GM12878 (cell line): ENCODE measurements at regions not wholly inside any gene's neighbourhood (a gene's known extent, or its start where the extent isn't known, plus 50 kb on each side); places are given as distances from the start of the nearest gene placed in this dataset.

Experiments used
- ATAC-seq: fragments of 200-7000 bp; cut with Tn5 transposase; 3 replicates; pipeline ENCODE4 v1.9.1; 2020; ENCODE audit warnings: mild to moderate bottlenecking, moderate library complexity
- BruUV-seq: library from RNA; stranded (reverse); fragments of 400-500 nt; replicated peaks from 2 replicates; lab custom pipeline; 2021; lab: Mats Ljungman, UMichigan
- CTCF ChIA-PET: fragments of 300-600 bp; sonication (Branson Sonifier 250); formaldehyde crosslinking; extraction: SDS; loops from one replicate; lab custom pipeline; 2021; ENCODE audit warnings: inconsistent platforms; lab: Yijun Ruan, JAX
- POLR2A ChIA-PET: fragments of 350-600 bp; formaldehyde crosslinking; extraction: SDS; loops from one replicate; lab custom pipeline; 2021; ENCODE audit warnings: inconsistent platforms; lab: Charles Lee
- RAD21 ChIA-PET: fragments of 300-600 bp; sonication (Branson Sonifier 250); formaldehyde crosslinking; loops from one replicate; lab custom pipeline; 2023; ENCODE audit warnings: antibody characterized with exemption; ENCODE audit not compliant: unreplicated experiment; lab: Charles Lee
- SMC1A ChIA-PET: fragments of 300-600 bp; sonication (Branson Sonifier 250); formaldehyde crosslinking; loops from one replicate; lab custom pipeline; 2023; ENCODE audit not compliant: unreplicated experiment, uncharacterized antibody; lab: Charles Lee
- DNase-seq: peaks from one replicate; pipeline ENCODE4 v3.0.0-alpha.2; 2011; ENCODE audit warnings: low read depth, low spot score
- FAIRE-seq: peaks from 3 replicates; lab custom pipeline; 2011; peaks lifted over from hg19 to GRCh38; lab: Jason Lieb, UNC
- H2AFZ ChIP-seq: 2 replicates; pipeline ENCODE4 v1.6.0; 2011; ENCODE audit warnings: low read depth, low read length, control low read depth; ENCODE audit not compliant: control insufficient read depth
- H3K27ac ChIP-seq: 2 replicates; pipeline ENCODE4 v1.5.1; 2011; ENCODE audit warnings: control low read depth; ENCODE audit not compliant: control insufficient read depth, insufficient read depth
- H3K27me3 ChIP-seq, 2 experiments: replicated peaks in 1 of 2; 2 replicates each; pipeline versions ENCODE4 v1.6.0 to v1.6.1; 2011; ENCODE audit warnings: low read length in 1 of 2; ENCODE audit not compliant: control insufficient read depth in 2 of 2, insufficient read depth in 2 of 2
- H3K36me3 ChIP-seq, 2 experiments: 2 replicates each; pipeline ENCODE4 v1.5.1; 2011; ENCODE audit warnings: low read length in 1 of 2; ENCODE audit not compliant: control insufficient read depth in 2 of 2, insufficient read depth in 2 of 2
- H3K4me1 ChIP-seq: 2 replicates; pipeline ENCODE4 v1.6.1; 2011; ENCODE audit warnings: mild to moderate bottlenecking, low read length, moderate library complexity, mixed read lengths; ENCODE audit not compliant: control insufficient read depth, insufficient read depth
- H3K4me2 ChIP-seq: 2 replicates; pipeline ENCODE4 v1.6.0; 2011; ENCODE audit warnings: control low read depth; ENCODE audit not compliant: control insufficient read depth, insufficient read depth
- H3K4me3 ChIP-seq: fragments of 200-600 bp; sonication (generic); 2 replicates; pipeline ENCODE4 v1.5.1; 2016
- H3K79me2 ChIP-seq: 2 replicates; pipeline ENCODE4 v1.6.0; 2011; ENCODE audit warnings: low read length; ENCODE audit not compliant: control insufficient read depth, insufficient read depth
- H3K9ac ChIP-seq: 2 replicates; pipeline ENCODE4 v1.8.0; 2011; ENCODE audit warnings: low read length, control low read depth, mixed read lengths; ENCODE audit not compliant: control insufficient read depth, insufficient read depth
- H3K9me3 ChIP-seq: replicated peaks from 3 replicates; pipeline ENCODE4 v1.5.1; 2011; ENCODE audit warnings: mild to moderate bottlenecking, low read length; ENCODE audit not compliant: control insufficient read depth, insufficient read depth
- H4K20me1 ChIP-seq: 2 replicates; pipeline ENCODE4 v1.6.0; 2011; ENCODE audit not compliant: control insufficient read depth, insufficient read depth
- CBX5 ChIP-seq: sonication (generic); IDR thresholded peaks from 2 replicates; pipeline ENCODE4 v1.6.1; 2016; ENCODE audit warnings: low read depth, moderate library complexity, mild to moderate bottlenecking, inconsistent platforms
- CHD1 ChIP-seq: IDR thresholded peaks from 2 replicates; pipeline ENCODE4 v1.6.1; 2012; ENCODE audit warnings: low read depth, low read length, improper control_type of control experiment
- HDAC6 ChIP-seq: fragments of 200-600 bp; sonication (generic); IDR thresholded peaks from one replicate; pipeline ENCODE4 v1.8.0; 2017; ENCODE audit warnings: antibody characterized with exemption; ENCODE audit not compliant: unreplicated experiment
- IKZF1 ChIP-seq: fragments of 450-650 bp; conservative IDR thresholded peaks from 2 replicates; pipeline ENCODE4 v1.6.1; 2017; ENCODE audit warnings: antibody characterized with exemption, mild to moderate bottlenecking
- MAX ChIP-seq: IDR thresholded peaks from 2 replicates; pipeline ENCODE4 v1.6.1; 2012; ENCODE audit warnings: low read depth, low read length, improper control_type of control experiment
- MXI1 ChIP-seq: fragments of 150-350 bp; IDR thresholded peaks from 2 replicates; pipeline ENCODE4 v1.6.1; 2011; ENCODE audit warnings: low read depth, mild to moderate bottlenecking, inconsistent platforms, low read length, improper control_type of control experiment
- PML ChIP-seq: IDR thresholded peaks from 2 replicates; pipeline ENCODE4 v1.6.1; 2012; ENCODE audit warnings: low read length, inconsistent platforms
- SMAD1 ChIP-seq: fragments of 450-650 bp; IDR thresholded peaks from 2 replicates; pipeline ENCODE4 v1.6.1; 2018; ENCODE audit warnings: mild to moderate bottlenecking, low read depth; ENCODE audit not compliant: partially characterized antibody
- SMAD5 ChIP-seq: IDR thresholded peaks from 2 replicates; pipeline ENCODE4 v1.6.1; 2016; ENCODE audit warnings: antibody characterized with exemption, low read depth
- SMC3 ChIP-seq: IDR thresholded peaks from 2 replicates; pipeline ENCODE4 v1.6.1; 2011; ENCODE audit warnings: low read length, improper control_type of control experiment, borderline replicate concordance
- USF1 ChIP-seq: IDR thresholded peaks from 2 replicates; pipeline ENCODE4 v1.6.1; 2011; ENCODE audit warnings: borderline replicate concordance, low read depth, mild to moderate bottlenecking, moderate library complexity, mixed read lengths, low read length; ENCODE audit not compliant: insufficient read depth; ENCODE audit errors: extremely low read length
- WGBS: methylation state at CpG from one replicate; pipeline ENCODE4 v1.1.6; 2016; ENCODE audit warnings: low lambda C conversion rate; ENCODE audit not compliant: insufficient replicate concordance, insufficient coverage; ENCODE audit errors: missing lambda C conversion rate; 5-methylcytosine and 5-hydroxymethylcytosine counted together
- in situ Hi-C: fragments of 300-500 bp; cut with MboI; formaldehyde crosslinking; loops from 9 replicates; pipeline ENCODE4 v1.14.3; 2018; ENCODE audit warnings: mixed read lengths
- intact Hi-C: fragments of 100-400 bp; cut with micrococcal nuclease; formaldehyde crosslinking; loops from one replicate; pipeline ENCODE4 v1.14.2; 2022; ENCODE audit not compliant: unreplicated experiment

GRCh38 chr17:73968680-73969079 lies 234.8 kb upstream of the RPL38 start:
- intact Hi-C loops (no loop called here), in situ Hi-C loops (no loop called here)
- no peaks in the 10 kb centered on the region for H4K20me1 ChIP-seq
- no peak overlapping the region for H3K27ac ChIP-seq
- no peaks in the 10 kb centered on the region for H3K9me3 ChIP-seq
- CTCF ChIA-PET, result no interaction called here
- H3K27me3 ChIP-seq, result peaks cover 3 to 9% of the 10 kb centered on the region in 2 experiments; a peak in 3 of 4 replicates
- RAD21 ChIA-PET, result no interaction called here
- no peak overlapping the region for H3K4me3 ChIP-seq
- no peak for ATAC-seq
- no peak for FAIRE-seq
- POLR2A ChIA-PET, result no interaction called here
- no peak overlapping the region for H2AFZ ChIP-seq
- DNase-seq, result no peak
- H3K4me1 ChIP-seq, result no peaks in the 10 kb centered on the region
- SMC1A ChIA-PET, result no interaction called here
- TF ChIP-seq USF1 (no peak), MXI1 (no peak), CBX5 (no peak), HDAC6 (no peak), IKZF1 (no peak), PML (no peak), MAX (no peak), SMAD1 (no peak), CHD1 (no peak), SMC3 (no peak), SMAD5 (no peak)
- 14% methylated on average over 3 of the region's 3 CpGs for WGBS
- H3K9ac ChIP-seq, result no peak overlapping the region
- no peak overlapping the region for H3K4me2 ChIP-seq
- no TSS peak for BruUV-seq
- H3K79me2 ChIP-seq, result no peaks in the 10 kb centered on the region
- no peaks in the 10 kb centered on the region for H3K36me3 ChIP-seq
